ENCODE measurements at regions not wholly inside any gene's neighbourhood (a gene's known extent, or its start where the extent isn't known, plus 50 kb on each side); places are given as distances from the start of the nearest gene placed in this dataset.

DNA sequence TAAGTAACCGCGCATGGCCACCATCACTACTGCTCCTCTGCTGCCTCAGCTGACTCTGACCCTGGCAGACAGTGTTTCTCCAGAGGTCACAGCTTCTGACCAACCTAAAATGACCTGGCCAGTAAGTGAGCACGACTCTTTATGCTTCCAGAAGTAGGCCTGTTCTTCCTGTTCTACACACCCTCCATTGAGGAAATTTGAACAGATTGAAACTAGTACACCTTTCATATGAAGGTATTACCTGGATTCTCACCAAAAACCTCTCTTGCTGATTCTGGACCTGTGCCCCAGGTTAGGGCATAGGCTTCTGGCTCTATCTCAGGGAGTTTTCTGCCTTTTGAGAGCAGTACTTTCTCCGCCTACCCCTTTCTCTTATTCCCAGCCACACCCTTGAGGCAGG, 178.4 kb upstream of the FRMD6 start:
- H3K4me3 Mint-ChIP-seq, result no peak overlapping the region
- TF ChIP-seq, protein P1, sequence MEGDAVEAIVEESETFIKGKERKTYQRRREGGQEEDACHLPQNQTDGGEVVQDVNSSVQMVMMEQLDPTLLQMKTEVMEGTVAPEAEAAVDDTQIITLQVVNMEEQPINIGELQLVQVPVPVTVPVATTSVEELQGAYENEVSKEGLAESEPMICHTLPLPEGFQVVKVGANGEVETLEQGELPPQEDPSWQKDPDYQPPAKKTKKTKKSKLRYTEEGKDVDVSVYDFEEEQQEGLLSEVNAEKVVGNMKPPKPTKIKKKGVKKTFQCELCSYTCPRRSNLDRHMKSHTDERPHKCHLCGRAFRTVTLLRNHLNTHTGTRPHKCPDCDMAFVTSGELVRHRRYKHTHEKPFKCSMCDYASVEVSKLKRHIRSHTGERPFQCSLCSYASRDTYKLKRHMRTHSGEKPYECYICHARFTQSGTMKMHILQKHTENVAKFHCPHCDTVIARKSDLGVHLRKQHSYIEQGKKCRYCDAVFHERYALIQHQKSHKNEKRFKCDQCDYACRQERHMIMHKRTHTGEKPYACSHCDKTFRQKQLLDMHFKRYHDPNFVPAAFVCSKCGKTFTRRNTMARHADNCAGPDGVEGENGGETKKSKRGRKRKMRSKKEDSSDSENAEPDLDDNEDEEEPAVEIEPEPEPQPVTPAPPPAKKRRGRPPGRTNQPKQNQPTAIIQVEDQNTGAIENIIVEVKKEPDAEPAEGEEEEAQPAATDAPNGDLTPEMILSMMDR (IDR thresholded peaks at IDR 0.05), result no peak
- no peaks in the 10 kb centered on the region for H3K9me3 Mint-ChIP-seq
- DNase-seq, result no peak
- H3K4me1 ChIP-seq (ENCODE audit: insufficient read depth, low read length), result no peaks in the 10 kb centered on the region
- ChIA-PET CTCF (no interaction called here), POLR2A (no interaction called here)
- no peak overlapping the region for H3K27ac ChIP-seq (ENCODE audit: low read depth in 1 of 2, low read length in 2 of 2)
- H3K27ac Mint-ChIP-seq, result no peak overlapping the region
- H3K36me3 ChIP-seq (ENCODE audit: insufficient read depth, low read length), result no peaks in the 10 kb centered on the region
- H3K27me3 ChIP-seq (ENCODE audit: control insufficient read depth in 1 of 2, insufficient read depth in 2 of 2, low read length in 2 of 2), result peaks cover 4 to 9% of the 10 kb centered on the region in 2 experiments
- ATAC-seq (ENCODE audit: poor library complexity), result no peak
- H3K4me3 ChIP-seq (ENCODE audit: low read length), result no peak overlapping the region
- no peaks in the 10 kb centered on the region for H3K9me3 ChIP-seq (ENCODE audit: control insufficient read depth in 1 of 2, insufficient read depth in 1 of 2, low read length in 2 of 2)
- no peaks in the 10 kb centered on the region for H3K4me1 Mint-ChIP-seq (ENCODE audit: low read depth)
- no peaks in the 10 kb centered on the region for H3K36me3 Mint-ChIP-seq (ENCODE audit: low read depth)
- intact Hi-C loops (cut with DNase I, micrococcal nuclease), result no loop called here
- peaks cover 27% of the 10 kb centered on the region for H3K27me3 Mint-ChIP-seq

DNA sequence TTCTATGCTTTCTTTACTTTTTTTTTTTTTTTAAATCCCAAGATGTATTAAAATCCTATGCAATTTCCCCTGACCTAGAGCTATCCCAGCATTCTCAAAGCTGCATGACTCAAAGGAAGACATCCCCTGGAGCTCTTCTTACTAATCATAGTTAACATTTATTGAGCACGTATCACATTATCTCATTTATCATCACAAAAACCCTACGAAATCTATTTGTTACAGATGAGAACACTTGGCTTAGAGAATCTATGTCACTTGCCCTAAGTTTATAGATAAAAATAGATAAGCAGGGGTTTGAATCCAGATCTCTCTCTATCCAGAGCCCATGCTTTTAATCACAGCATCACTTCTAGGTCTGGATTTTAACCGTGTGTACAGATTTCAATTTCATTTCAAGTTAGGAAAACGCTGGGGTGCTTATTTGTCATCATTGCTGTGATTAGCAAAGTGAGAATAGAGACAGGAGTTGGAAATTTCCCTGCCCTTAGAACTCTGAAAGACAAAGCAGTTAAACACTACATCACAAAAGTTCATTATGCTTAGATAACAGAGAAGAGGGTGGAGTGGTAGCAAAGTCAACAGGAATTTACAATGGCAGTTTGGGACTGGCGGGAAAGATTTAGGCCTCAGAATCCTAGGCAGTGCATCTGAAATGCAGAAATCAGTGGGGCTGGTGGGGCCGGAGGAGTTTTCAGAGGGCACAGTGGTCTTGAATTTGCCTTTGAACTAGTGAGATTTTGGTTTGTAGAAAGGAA, 177.7 kb upstream of the FRMD6 start:
- CTCF ChIA-PET, result no interaction called here
- H3K9me3 Mint-ChIP-seq, result no peaks in the 10 kb centered on the region
- TF ChIP-seq, protein P1 (IDR thresholded peaks at IDR 0.05), result no peak
- no peaks in the 10 kb centered on the region for H3K4me1 Mint-ChIP-seq (ENCODE audit: low read depth)
- Histone ChIP-seq H3K9me3 (ENCODE audit: control insufficient read depth in 1 of 2, insufficient read depth in 1 of 2, low read length in 2 of 2) (no peaks in the 10 kb centered on the region), H3K4me1 (ENCODE audit: insufficient read depth, low read length) (no peaks in the 10 kb centered on the region), H3K27me3 (ENCODE audit: control insufficient read depth in 1 of 2, insufficient read depth in 2 of 2, low read length in 2 of 2) (peaks cover 4 to 10% of the 10 kb centered on the region in 2 experiments), H3K4me3 (ENCODE audit: low read length) (no peak overlapping the region), H3K36me3 (ENCODE audit: insufficient read depth, low read length) (no peaks in the 10 kb centered on the region), H3K27ac (ENCODE audit: low read depth in 1 of 2, low read length in 2 of 2) (no peak overlapping the region)
- H3K4me3 Mint-ChIP-seq, result no peak overlapping the region
- POLR2A ChIA-PET, result no interaction called here
- no peak for DNase-seq
- H3K36me3 Mint-ChIP-seq (ENCODE audit: low read depth), result no peaks in the 10 kb centered on the region
- peaks cover 27% of the 10 kb centered on the region for H3K27me3 Mint-ChIP-seq
- H3K27ac Mint-ChIP-seq, result no peak overlapping the region
- ATAC-seq (ENCODE audit: poor library complexity), result no peak
- intact Hi-C loops (cut with DNase I, micrococcal nuclease), result no loop called here

- Mint-ChIP-seq H3K36me3 (ENCODE audit: low read depth) (no peaks in the 10 kb centered on the region), H3K9me3 (no peaks in the 10 kb centered on the region), H3K4me1 (ENCODE audit: low read depth) (no peaks in the 10 kb centered on the region), H3K4me3 (no peak overlapping the region), H3K27me3 (peaks cover 27% of the 10 kb centered on the region), H3K27ac (no peak overlapping the region)
- POLR2A ChIA-PET, result no interaction called here
- H3K36me3 ChIP-seq (ENCODE audit: insufficient read depth, low read length), result no peaks in the 10 kb centered on the region
- DNase-seq (no peak), ATAC-seq (ENCODE audit: poor library complexity) (no peak)
- CTCF ChIA-PET, result interaction anchor here (0.8 kb wide), 1 partner anchor 16 kb away, joined by 3 read pairs; no protein-coding TSS in a partner anchor
- H3K4me1 ChIP-seq (ENCODE audit: insufficient read depth, low read length), result no peaks in the 10 kb centered on the region
- H3K4me3 ChIP-seq (ENCODE audit: low read length), result no peak overlapping the region
- H3K27me3 ChIP-seq (ENCODE audit: control insufficient read depth in 1 of 2, insufficient read depth in 2 of 2, low read length in 2 of 2), result peaks cover 4 to 12% of the 10 kb centered on the region in 2 experiments
- intact Hi-C loops (cut with DNase I, micrococcal nuclease), result no loop called here
- TF ChIP-seq, protein P1 (IDR thresholded peaks at IDR 0.05), result no peak
- H3K27ac ChIP-seq (ENCODE audit: low read depth in 1 of 2, low read length in 2 of 2), result no peak overlapping the region
- no peaks in the 10 kb centered on the region for H3K9me3 ChIP-seq (ENCODE audit: control insufficient read depth in 1 of 2, insufficient read depth in 1 of 2, low read length in 2 of 2)
These were observed 176.9 kb upstream of the FRMD6 start for GRCh38 chr14:51474854-51475253.
